ENCODE measurements at regions not wholly inside any gene's neighbourhood (a gene's known extent, or its start where the extent isn't known, plus 50 kb on each side); places are given as distances from the start of the nearest gene placed in this dataset.

GRCh38 chr19:28905996-28906395 lies 307.0 kb downstream of the UQCRFS1 start:
- no peaks in the 10 kb centered on the region for H3K4me1 Mint-ChIP-seq
- H3K4me1 ChIP-seq (ENCODE audit: insufficient read depth, low read length), result no peaks in the 10 kb centered on the region
- no peak for DNase-seq
- no peaks in the 10 kb centered on the region for H3K27me3 ChIP-seq (ENCODE audit: insufficient read depth, low read length, poor library complexity, severe bottlenecking)
- no peak overlapping the region for H3K4me3 Mint-ChIP-seq
- no peaks in the 10 kb centered on the region for H3K36me3 Mint-ChIP-seq
- H3K9me3 Mint-ChIP-seq, result peaks cover 0 to 1% (median 0%) of the 10 kb centered on the region in 5 donors
- POLR2A ChIA-PET, result no interaction called here
- no peak overlapping the region for H3K27ac Mint-ChIP-seq
- H3K27ac ChIP-seq (ENCODE audit: low read depth, low read length), result no peak overlapping the region
- H3K27me3 Mint-ChIP-seq, result peaks cover 0 to 1% of the 10 kb centered on the region in 2 donors
- H3K36me3 ChIP-seq (ENCODE audit: insufficient read depth, low read length), result no peaks in the 10 kb centered on the region
- no peaks in the 10 kb centered on the region for H3K9me3 ChIP-seq (ENCODE audit: low read length)
- CTCF ChIA-PET, result no interaction called here
- H3K4me3 ChIP-seq (ENCODE audit: low read length), result no peak overlapping the region

GRCh38 chr19:28899703-28900102 lies 313.2 kb downstream of the UQCRFS1 start:
- Mint-ChIP-seq H3K4me1 (no peaks in the 10 kb centered on the region), H3K4me3 (no peak overlapping the region), H3K27ac (no peak overlapping the region), H3K9me3 (peaks cover 0 to 3% (median 0%) of the 10 kb centered on the region in 5 donors), H3K36me3 (no peaks in the 10 kb centered on the region), H3K27me3 (peaks cover 0 to 3% of the 10 kb centered on the region in 2 donors)
- CTCF ChIA-PET, result no interaction called here
- H3K4me1 ChIP-seq (ENCODE audit: insufficient read depth, low read length), result no peaks in the 10 kb centered on the region
- no peak for DNase-seq
- H3K27ac ChIP-seq (ENCODE audit: low read depth, low read length), result no peak overlapping the region
- no peaks in the 10 kb centered on the region for H3K9me3 ChIP-seq (ENCODE audit: low read length)
- H3K27me3 ChIP-seq (ENCODE audit: insufficient read depth, low read length, poor library complexity, severe bottlenecking), result no peaks in the 10 kb centered on the region
- H3K4me3 ChIP-seq (ENCODE audit: low read length), result no peak overlapping the region
- no peaks in the 10 kb centered on the region for H3K36me3 ChIP-seq (ENCODE audit: insufficient read depth, low read length)
- POLR2A ChIA-PET, result no interaction called here

GRCh38 chr19:28898249-28898648 lies 314.7 kb downstream of the UQCRFS1 start:
- no peak for DNase-seq
- Mint-ChIP-seq H3K4me1 (no peaks in the 10 kb centered on the region), H3K27me3 (peaks cover 0 to 2% of the 10 kb centered on the region in 2 donors), H3K27ac (no peak overlapping the region), H3K4me3 (no peak overlapping the region), H3K36me3 (no peaks in the 10 kb centered on the region), H3K9me3 (peaks cover 0 to 3% (median 0%) of the 10 kb centered on the region in 5 donors)
- H3K36me3 ChIP-seq (ENCODE audit: insufficient read depth, low read length), result no peaks in the 10 kb centered on the region
- no peaks in the 10 kb centered on the region for H3K4me1 ChIP-seq (ENCODE audit: insufficient read depth, low read length)
- H3K27me3 ChIP-seq (ENCODE audit: insufficient read depth, low read length, poor library complexity, severe bottlenecking), result no peaks in the 10 kb centered on the region
- no peaks in the 10 kb centered on the region for H3K9me3 ChIP-seq (ENCODE audit: low read length)
- ChIA-PET CTCF (no interaction called here), POLR2A (no interaction called here)
- no peak overlapping the region for H3K27ac ChIP-seq (ENCODE audit: low read depth, low read length)
- no peak overlapping the region for H3K4me3 ChIP-seq (ENCODE audit: low read length)

GRCh38 chr19:28889941-28890670 lies 322.8 kb downstream of the UQCRFS1 start:
- Mint-ChIP-seq H3K4me3 (no peak overlapping the region), H3K27me3 (peaks cover 2 to 4% of the 10 kb centered on the region in 2 donors), H3K27ac (no peak overlapping the region), H3K4me1 (no peaks in the 10 kb centered on the region), H3K9me3 (peaks cover 0 to 3% (median 0%) of the 10 kb centered on the region in 5 donors), H3K36me3 (no peaks in the 10 kb centered on the region)
- Histone ChIP-seq H3K9me3 (ENCODE audit: low read length) (no peaks in the 10 kb centered on the region), H3K36me3 (ENCODE audit: insufficient read depth, low read length) (no peaks in the 10 kb centered on the region), H3K27me3 (ENCODE audit: insufficient read depth, low read length, poor library complexity, severe bottlenecking) (no peaks in the 10 kb centered on the region), H3K4me3 (ENCODE audit: low read length) (no peak overlapping the region), H3K4me1 (ENCODE audit: insufficient read depth, low read length) (no peaks in the 10 kb centered on the region), H3K27ac (ENCODE audit: low read depth, low read length) (no peak overlapping the region)
- ChIA-PET POLR2A (no interaction called here), CTCF (no interaction called here)
- DNase-seq, result no peak

GRCh38 chr19:28887920-28888618 lies 324.9 kb downstream of the UQCRFS1 start:
- H3K27me3 ChIP-seq (ENCODE audit: insufficient read depth, low read length, poor library complexity, severe bottlenecking), result no peaks in the 10 kb centered on the region
- H3K36me3 ChIP-seq (ENCODE audit: insufficient read depth, low read length), result no peaks in the 10 kb centered on the region
- DNase-seq, result no peak
- Mint-ChIP-seq H3K27me3 (peaks cover 8 to 12% of the 10 kb centered on the region in 2 donors), H3K36me3 (no peaks in the 10 kb centered on the region), H3K27ac (no peak overlapping the region), H3K4me3 (no peak overlapping the region), H3K4me1 (no peaks in the 10 kb centered on the region), H3K9me3 (peaks cover 0 to 3% (median 0%) of the 10 kb centered on the region in 5 donors)
- no peaks in the 10 kb centered on the region for H3K4me1 ChIP-seq (ENCODE audit: insufficient read depth, low read length)
- ChIA-PET POLR2A (no interaction called here), CTCF (interaction anchor here (1.3 kb wide), 1 partner anchor 9 kb away, joined by 3 read pairs; no protein-coding TSS in a partner anchor)
- H3K4me3 ChIP-seq (ENCODE audit: low read length), result no peak overlapping the region
- no peaks in the 10 kb centered on the region for H3K9me3 ChIP-seq (ENCODE audit: low read length)
- H3K27ac ChIP-seq (ENCODE audit: low read depth, low read length), result no peak overlapping the region

- H3K4me3 ChIP-seq (ENCODE audit: low read length), result no peak overlapping the region
- peaks cover 6 to 13% of the 10 kb centered on the region in 2 donors for H3K27me3 Mint-ChIP-seq
- no peaks in the 10 kb centered on the region for H3K36me3 ChIP-seq (ENCODE audit: insufficient read depth, low read length)
- peaks cover 0 to 3% (median 0%) of the 10 kb centered on the region in 5 donors for H3K9me3 Mint-ChIP-seq
- ChIA-PET CTCF (interaction anchor here (1.0 to 1.3 kb wide), 2 partner anchors 8 to 26 kb away, joined by 3 read pairs; no protein-coding TSS in a partner anchor), POLR2A (no interaction called here)
- DNase-seq, result no peak
- no peaks in the 10 kb centered on the region for H3K9me3 ChIP-seq (ENCODE audit: low read length)
- no peaks in the 10 kb centered on the region for H3K4me1 ChIP-seq (ENCODE audit: insufficient read depth, low read length)
- no peaks in the 10 kb centered on the region for H3K27me3 ChIP-seq (ENCODE audit: insufficient read depth, low read length, poor library complexity, severe bottlenecking)
- no peak overlapping the region for H3K4me3 Mint-ChIP-seq
- no peak overlapping the region for H3K27ac ChIP-seq (ENCODE audit: low read depth, low read length)
- H3K36me3 Mint-ChIP-seq, result no peaks in the 10 kb centered on the region
- H3K4me1 Mint-ChIP-seq, result no peaks in the 10 kb centered on the region
- H3K27ac Mint-ChIP-seq, result no peak overlapping the region
Observed at GRCh38 chr19:28886708-28887107, 326.2 kb downstream of the UQCRFS1 start.

- ChIA-PET POLR2A (no interaction called here), CTCF (interaction anchor here (1.0 kb wide), 1 partner anchor 27 kb away, joined by 3 read pairs; no protein-coding TSS in a partner anchor)
- H3K4me3 Mint-ChIP-seq, result no peak overlapping the region
- no peak overlapping the region for H3K27ac Mint-ChIP-seq
- H3K27me3 Mint-ChIP-seq, result peaks cover 6 to 13% of the 10 kb centered on the region in 2 donors
- no peak overlapping the region for H3K27ac ChIP-seq (ENCODE audit: low read depth, low read length)
- peaks cover 0 to 3% (median 0%) of the 10 kb centered on the region in 5 donors for H3K9me3 Mint-ChIP-seq
- no peaks in the 10 kb centered on the region for H3K4me1 Mint-ChIP-seq
- H3K36me3 Mint-ChIP-seq, result no peaks in the 10 kb centered on the region
- H3K36me3 ChIP-seq (ENCODE audit: insufficient read depth, low read length), result no peaks in the 10 kb centered on the region
- H3K4me1 ChIP-seq (ENCODE audit: insufficient read depth, low read length), result no peaks in the 10 kb centered on the region
- H3K9me3 ChIP-seq (ENCODE audit: low read length), result no peaks in the 10 kb centered on the region
- no peak for DNase-seq
- H3K4me3 ChIP-seq (ENCODE audit: low read length), result no peak overlapping the region
- H3K27me3 ChIP-seq (ENCODE audit: insufficient read depth, low read length, poor library complexity, severe bottlenecking), result no peaks in the 10 kb centered on the region
Observed at GRCh38 chr19:28885965-28886364, 327.0 kb downstream of the UQCRFS1 start.

- CTCF ChIA-PET, result no interaction called here
- H3K27ac ChIP-seq (ENCODE audit: low read depth, low read length), result no peak overlapping the region
- Mint-ChIP-seq H3K9me3 (peaks cover 0 to 3% (median 0%) of the 10 kb centered on the region in 5 donors), H3K27me3 (peaks cover 6 to 13% of the 10 kb centered on the region in 2 donors), H3K4me3 (no peak overlapping the region), H3K4me1 (no peaks in the 10 kb centered on the region), H3K27ac (no peak overlapping the region), H3K36me3 (no peaks in the 10 kb centered on the region)
- no peaks in the 10 kb centered on the region for H3K27me3 ChIP-seq (ENCODE audit: insufficient read depth, low read length, poor library complexity, severe bottlenecking)
- no peak overlapping the region for H3K4me3 ChIP-seq (ENCODE audit: low read length)
- no peaks in the 10 kb centered on the region for H3K4me1 ChIP-seq (ENCODE audit: insufficient read depth, low read length)
- DNase-seq, result no peak
- no peaks in the 10 kb centered on the region for H3K9me3 ChIP-seq (ENCODE audit: low read length)
- H3K36me3 ChIP-seq (ENCODE audit: insufficient read depth, low read length), result no peaks in the 10 kb centered on the region
- POLR2A ChIA-PET, result no interaction called here
Observed at GRCh38 chr19:28884786-28885476, 328.0 kb downstream of the UQCRFS1 start.

Data from CD8-positive, alpha-beta memory T cell (primary cell).